ENCODE measurements at regions not wholly inside any gene's neighbourhood (a gene's known extent, or its start where the extent isn't known, plus 50 kb on each side); places are given as distances from the start of the nearest gene placed in this dataset.
"Not testable (repeated sequence)": the region's sequence is repeated elsewhere in the genome, so short reads cannot be mapped to it uniquely, and the experiment has no call there.

GRCh38 chr4:81786063-81786763, 314.5 kb upstream of the RASGEF1B start:
- Histone ChIP-seq H3K27ac (ENCODE audit: low read depth, low read length) (no peak overlapping the region), H3K27me3 (ENCODE audit: insufficient read depth, low read length) (no peaks in the 10 kb centered on the region), H3K4me3 (ENCODE audit: low read length) (no peak overlapping the region), H3K36me3 (ENCODE audit: insufficient read depth, low read length) (no peaks in the 10 kb centered on the region), H3K4me1 (ENCODE audit: insufficient read depth, low read length) (no peaks in the 10 kb centered on the region), H3K9ac (ENCODE audit: low read depth, low read length) (no peak overlapping the region), H3K9me3 (ENCODE audit: insufficient read depth, low read depth, low read length) (no peaks in the 10 kb centered on the region)
- WGBS = 90% methylated on average over 4 of the region's 4 CpGs

DNA sequence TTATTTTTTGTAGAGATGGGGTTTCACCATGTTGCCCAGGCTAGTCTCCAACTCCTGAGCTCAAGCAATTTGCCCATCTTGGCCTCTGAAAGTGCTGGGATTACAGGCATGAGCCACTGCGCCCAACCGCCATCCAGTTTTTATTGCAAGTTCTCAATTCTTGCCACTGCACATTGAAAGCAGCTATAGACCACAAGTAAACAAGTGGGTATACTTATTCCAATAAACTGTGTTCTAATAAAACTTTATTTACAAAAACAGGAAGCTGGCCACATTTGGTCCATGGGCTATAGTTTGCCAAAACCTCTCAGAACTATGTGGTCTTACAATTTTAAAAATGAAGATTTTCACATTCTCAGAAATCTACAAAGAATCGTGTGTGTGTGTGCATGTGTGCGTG, 313.6 kb upstream of the RASGEF1B start:
- 100% methylated on average over 2 of the region's 4 CpGs for WGBS
- no peaks in the 10 kb centered on the region for H3K4me1 ChIP-seq (ENCODE audit: insufficient read depth, low read length)
- no peaks in the 10 kb centered on the region for H3K9me3 ChIP-seq (ENCODE audit: insufficient read depth, low read depth, low read length)
- no peaks in the 10 kb centered on the region for H3K36me3 ChIP-seq (ENCODE audit: insufficient read depth, low read length)
- no peak overlapping the region for H3K9ac ChIP-seq (ENCODE audit: low read depth, low read length)
- no peaks in the 10 kb centered on the region for H3K27me3 ChIP-seq (ENCODE audit: insufficient read depth, low read length)
- no peak overlapping the region for H3K4me3 ChIP-seq (ENCODE audit: low read length)
- H3K27ac ChIP-seq (ENCODE audit: low read depth, low read length) = no peak overlapping the region

DNA sequence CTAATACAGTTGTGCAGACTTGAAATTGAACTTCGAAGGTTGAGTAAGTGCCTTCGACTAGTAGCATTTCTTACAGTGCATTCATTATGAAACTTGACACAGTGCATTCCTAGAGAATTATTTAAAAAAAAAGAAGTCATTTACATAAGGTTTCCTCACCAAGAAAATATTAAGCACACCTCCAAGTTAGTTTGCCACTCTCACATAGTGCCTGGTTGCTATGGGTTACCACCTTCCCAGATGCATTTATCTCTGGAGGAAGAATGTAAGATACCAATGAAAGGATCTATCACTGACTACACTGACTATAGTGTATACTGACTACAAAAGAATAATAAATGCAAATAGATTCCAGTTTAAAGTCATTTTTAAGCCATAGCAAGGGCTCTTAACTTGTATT, 311.9 kb upstream of the RASGEF1B start:
- Histone ChIP-seq H3K36me3 (ENCODE audit: insufficient read depth, low read length) (no peaks in the 10 kb centered on the region), H3K27ac (ENCODE audit: low read depth, low read length) (no peak overlapping the region), H3K9ac (ENCODE audit: low read depth, low read length) (no peak overlapping the region), H3K9me3 (ENCODE audit: insufficient read depth, low read depth, low read length) (no peaks in the 10 kb centered on the region), H3K4me3 (ENCODE audit: low read length) (no peak overlapping the region), H3K4me1 (ENCODE audit: insufficient read depth, low read length) (no peaks in the 10 kb centered on the region), H3K27me3 (ENCODE audit: insufficient read depth, low read length) (no peaks in the 10 kb centered on the region)
- WGBS = 92% methylated on average over 2 of the region's 2 CpGs

DNA sequence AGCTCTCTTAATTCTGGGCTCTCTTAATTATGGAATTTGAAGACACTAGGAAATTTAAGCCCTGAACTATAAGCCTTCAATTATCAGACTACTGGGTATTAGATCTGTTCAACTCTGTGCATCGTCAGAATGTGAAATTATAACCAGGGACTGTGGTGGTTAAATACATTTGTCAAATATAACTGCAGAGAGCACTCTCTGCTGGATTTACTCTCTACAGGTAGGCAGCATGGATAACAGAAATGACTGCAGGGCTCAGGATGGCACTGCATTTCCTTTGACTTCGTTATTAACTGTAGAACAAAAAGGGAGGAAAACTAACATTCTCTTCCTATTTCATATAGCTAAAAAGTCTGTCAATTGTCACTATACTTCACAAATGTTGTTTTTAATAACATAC, 310.1 kb upstream of the RASGEF1B start:
- H3K4me3 ChIP-seq (ENCODE audit: low read length) = no peak overlapping the region
- no peaks in the 10 kb centered on the region for H3K36me3 ChIP-seq (ENCODE audit: insufficient read depth, low read length)
- WGBS = 100% methylated on average over 1 of the region's 2 CpGs
- no peaks in the 10 kb centered on the region for H3K4me1 ChIP-seq (ENCODE audit: insufficient read depth, low read length)
- H3K9me3 ChIP-seq (ENCODE audit: insufficient read depth, low read depth, low read length) = no peaks in the 10 kb centered on the region
- no peak overlapping the region for H3K27ac ChIP-seq (ENCODE audit: low read depth, low read length)
- no peaks in the 10 kb centered on the region for H3K27me3 ChIP-seq (ENCODE audit: insufficient read depth, low read length)
- no peak overlapping the region for H3K9ac ChIP-seq (ENCODE audit: low read depth, low read length)

DNA sequence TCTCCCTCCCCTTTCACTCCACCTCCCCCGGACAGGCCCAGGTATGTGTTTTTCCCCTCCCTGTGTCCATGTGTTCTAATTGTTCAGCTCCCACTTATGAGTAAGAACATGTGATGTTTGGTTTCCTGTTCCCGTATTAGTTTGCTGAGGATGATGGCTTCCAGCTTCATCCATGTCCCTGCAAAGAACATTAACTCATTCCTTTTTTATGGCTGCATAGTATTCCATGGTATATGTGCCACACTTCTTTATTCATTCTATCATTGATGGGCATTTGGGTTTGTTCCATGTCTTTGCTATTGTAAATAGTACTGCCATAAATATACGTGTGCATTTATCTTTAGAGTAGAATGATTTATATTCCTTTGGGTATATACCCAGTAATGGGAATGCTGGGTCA, 306.0 kb upstream of the RASGEF1B start:
- not testable (repeated sequence) for H3K4me3 ChIP-seq (ENCODE audit: low read length); H3K27ac ChIP-seq (ENCODE audit: low read depth, low read length); H3K4me1 ChIP-seq (ENCODE audit: insufficient read depth, low read length); H3K27me3 ChIP-seq (ENCODE audit: insufficient read depth, low read length); H3K9ac ChIP-seq (ENCODE audit: low read depth, low read length); H3K9me3 ChIP-seq (ENCODE audit: insufficient read depth, low read depth, low read length); H3K36me3 ChIP-seq (ENCODE audit: insufficient read depth, low read length)
- WGBS = 100% methylated on average over 3 of the region's 3 CpGs

GRCh38 chr4:81776794-81777193, 305.1 kb upstream of the RASGEF1B start:
- Histone ChIP-seq H3K36me3 (ENCODE audit: insufficient read depth, low read length) (no peaks in the 10 kb centered on the region), H3K4me1 (ENCODE audit: insufficient read depth, low read length) (no peaks in the 10 kb centered on the region), H3K9me3 (ENCODE audit: insufficient read depth, low read depth, low read length) (no peaks in the 10 kb centered on the region), H3K27me3 (ENCODE audit: insufficient read depth, low read length) (no peaks in the 10 kb centered on the region), H3K4me3 (ENCODE audit: low read length) (no peak overlapping the region), H3K27ac (ENCODE audit: low read depth, low read length) (no peak overlapping the region), H3K9ac (ENCODE audit: low read depth, low read length) (no peak overlapping the region)

DNA sequence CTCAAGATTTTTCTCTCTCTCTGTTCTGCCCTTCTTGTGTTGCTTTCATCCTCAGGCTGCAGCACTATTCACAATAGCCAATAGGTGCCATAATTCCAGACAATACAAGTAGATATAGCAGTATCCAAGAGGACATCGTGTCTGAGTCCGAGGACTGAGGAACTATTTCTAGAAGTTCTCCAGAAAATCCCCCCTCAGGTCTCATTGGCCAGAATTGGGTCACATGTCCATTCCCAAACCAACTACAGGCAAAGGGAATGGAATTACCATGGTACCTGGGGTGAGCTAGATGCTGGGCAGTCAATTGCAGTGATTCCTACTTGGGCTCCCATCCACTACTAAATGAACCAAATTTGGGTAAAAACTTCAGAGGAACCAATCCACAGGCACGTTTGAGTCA, 301.9 kb upstream of the RASGEF1B start:
- Histone ChIP-seq H3K9me3 (ENCODE audit: insufficient read depth, low read depth, low read length) (no peaks in the 10 kb centered on the region), H3K36me3 (ENCODE audit: insufficient read depth, low read length) (no peaks in the 10 kb centered on the region), H3K27ac (ENCODE audit: low read depth, low read length) (no peak overlapping the region), H3K27me3 (ENCODE audit: insufficient read depth, low read length) (no peaks in the 10 kb centered on the region), H3K9ac (ENCODE audit: low read depth, low read length) (no peak overlapping the region), H3K4me1 (ENCODE audit: insufficient read depth, low read length) (no peaks in the 10 kb centered on the region), H3K4me3 (ENCODE audit: low read length) (no peak overlapping the region)
- WGBS = 93% methylated on average over 3 of the region's 3 CpGs

DNA sequence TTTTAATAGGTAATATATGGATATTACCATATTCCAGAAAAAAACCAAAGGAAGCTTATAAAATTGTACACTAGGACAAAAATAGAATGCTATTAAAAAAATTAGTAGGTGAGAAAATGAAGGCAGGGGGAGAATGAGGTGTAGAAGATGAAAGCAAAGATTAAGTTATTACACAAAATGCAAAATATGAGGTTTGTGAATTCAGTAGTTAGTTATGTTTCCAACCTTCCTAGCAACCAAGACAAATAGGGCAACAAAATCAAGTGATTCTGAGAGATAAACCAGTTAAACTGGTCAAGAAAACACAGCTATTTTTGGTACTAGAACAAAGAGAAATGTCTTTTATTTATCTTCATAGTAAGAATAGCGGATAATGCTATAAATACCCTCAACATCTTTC, 300.0 kb upstream of the RASGEF1B start:
- no peak overlapping the region for H3K4me3 ChIP-seq (ENCODE audit: low read length)
- no peak overlapping the region for H3K9ac ChIP-seq (ENCODE audit: low read depth, low read length)
- H3K27me3 ChIP-seq (ENCODE audit: insufficient read depth, low read length) = no peaks in the 10 kb centered on the region
- H3K27ac ChIP-seq (ENCODE audit: low read depth, low read length) = no peak overlapping the region
- H3K36me3 ChIP-seq (ENCODE audit: insufficient read depth, low read length) = no peaks in the 10 kb centered on the region
- no CpG with 5 or more reads among the region's 1 CpG for WGBS
- H3K9me3 ChIP-seq (ENCODE audit: insufficient read depth, low read depth, low read length) = no peaks in the 10 kb centered on the region
- H3K4me1 ChIP-seq (ENCODE audit: insufficient read depth, low read length) = no peaks in the 10 kb centered on the region

DNA sequence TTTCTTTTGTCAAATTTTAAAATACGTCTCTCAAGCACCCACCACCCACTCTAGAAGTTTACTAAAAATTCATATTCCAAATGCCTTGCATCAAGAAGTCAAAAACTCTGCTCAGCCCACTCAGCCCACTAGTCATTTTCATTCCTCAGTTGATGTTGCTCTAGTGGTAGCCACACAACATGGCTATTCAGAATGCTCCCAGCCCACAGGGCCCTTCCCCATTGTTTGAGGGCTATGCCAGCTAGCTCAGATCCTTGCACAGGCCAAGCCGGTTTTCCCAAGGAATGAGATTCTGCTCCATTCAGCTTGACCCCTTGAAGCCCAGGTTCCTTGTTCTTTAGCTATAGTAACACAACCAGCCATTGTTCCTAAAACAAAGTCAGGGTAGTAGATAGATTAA, 297.5 kb upstream of the RASGEF1B start:
- no peaks in the 10 kb centered on the region for H3K36me3 ChIP-seq (ENCODE audit: insufficient read depth, low read length)
- H3K4me3 ChIP-seq (ENCODE audit: low read length) = no peak overlapping the region
- H3K4me1 ChIP-seq (ENCODE audit: insufficient read depth, low read length) = no peaks in the 10 kb centered on the region
- H3K9ac ChIP-seq (ENCODE audit: low read depth, low read length) = no peak overlapping the region
- WGBS = 90% methylated on average over 2 of the region's 2 CpGs
- no peak overlapping the region for H3K27ac ChIP-seq (ENCODE audit: low read depth, low read length)
- H3K9me3 ChIP-seq (ENCODE audit: insufficient read depth, low read depth, low read length) = no peaks in the 10 kb centered on the region
- no peaks in the 10 kb centered on the region for H3K27me3 ChIP-seq (ENCODE audit: insufficient read depth, low read length)

DNA sequence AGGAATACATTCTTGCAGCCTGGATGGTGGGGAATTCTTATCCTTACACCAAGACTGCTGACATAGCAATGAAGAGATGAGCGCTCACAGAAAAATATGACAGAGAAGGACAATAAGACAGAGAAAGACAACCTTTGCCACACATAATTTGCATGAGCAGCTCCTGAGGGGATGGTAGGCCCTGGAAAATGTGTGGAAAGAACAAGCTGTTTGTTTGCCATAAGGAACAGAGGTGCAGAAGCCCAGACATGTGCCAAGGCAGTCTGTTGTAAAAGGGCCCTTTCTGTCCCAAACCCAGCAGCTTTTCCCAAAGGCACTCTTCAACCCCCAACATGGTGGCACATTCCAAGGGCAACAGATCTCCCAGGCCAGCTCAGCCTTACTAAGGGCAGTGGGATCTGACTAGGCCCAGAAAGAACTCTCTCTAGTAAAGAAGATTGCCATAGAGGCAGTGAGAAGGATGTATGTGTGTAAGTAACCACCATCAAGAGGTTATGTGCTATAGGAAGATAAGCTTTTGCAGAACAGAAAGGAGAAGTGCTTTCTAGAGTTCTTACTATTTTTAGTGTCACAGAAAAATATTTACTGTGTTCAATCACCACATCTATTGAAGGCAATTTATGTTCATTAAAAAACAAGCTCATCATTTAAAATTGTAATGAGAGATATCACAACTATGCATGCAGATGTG, 287.0 kb upstream of the RASGEF1B start:
- no peaks in the 10 kb centered on the region for H3K4me1 ChIP-seq (ENCODE audit: insufficient read depth, low read length)
- no peaks in the 10 kb centered on the region for H3K9me3 ChIP-seq (ENCODE audit: insufficient read depth, low read depth, low read length)
- no peak overlapping the region for H3K9ac ChIP-seq (ENCODE audit: low read depth, low read length)
- WGBS = no CpG with 5 or more reads among the region's 1 CpG
- H3K27me3 ChIP-seq (ENCODE audit: insufficient read depth, low read length) = no peaks in the 10 kb centered on the region
- no peak overlapping the region for H3K4me3 ChIP-seq (ENCODE audit: low read length)
- no peaks in the 10 kb centered on the region for H3K36me3 ChIP-seq (ENCODE audit: insufficient read depth, low read length)
- H3K27ac ChIP-seq (ENCODE audit: low read depth, low read length) = no peak overlapping the region

GRCh38 chr4:81757691-81758090, 286.0 kb upstream of the RASGEF1B start:
- WGBS = 95% methylated on average over 2 of the region's 2 CpGs

DNA sequence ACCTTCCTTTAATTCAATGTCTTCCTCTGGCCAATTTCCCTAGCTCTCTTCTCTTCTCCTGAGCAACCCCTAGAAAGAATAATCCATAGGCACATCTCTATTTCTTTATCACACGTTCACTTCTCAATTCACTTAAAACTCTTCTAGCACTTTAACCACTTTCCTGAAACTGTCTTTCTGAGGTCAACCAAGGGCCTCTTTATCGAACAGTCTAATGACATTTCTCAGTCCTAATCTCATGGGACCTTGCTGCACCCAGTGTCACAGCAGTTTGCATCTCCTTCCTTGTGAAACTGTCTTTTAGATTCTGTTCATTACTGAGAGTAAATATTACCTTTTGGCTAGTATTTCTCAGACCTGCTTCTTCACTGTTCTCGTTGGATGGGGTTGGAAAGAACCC, 285.3 kb upstream of the RASGEF1B start:
- Histone ChIP-seq H3K4me1 (ENCODE audit: insufficient read depth, low read length) (no peaks in the 10 kb centered on the region), H3K4me3 (ENCODE audit: low read length) (no peak overlapping the region), H3K27me3 (ENCODE audit: insufficient read depth, low read length) (no peaks in the 10 kb centered on the region), H3K9me3 (ENCODE audit: insufficient read depth, low read depth, low read length) (no peaks in the 10 kb centered on the region), H3K9ac (ENCODE audit: low read depth, low read length) (no peak overlapping the region), H3K27ac (ENCODE audit: low read depth, low read length) (no peak overlapping the region), H3K36me3 (ENCODE audit: insufficient read depth, low read length) (no peaks in the 10 kb centered on the region)
- WGBS = 91% methylated on average over 2 of the region's 3 CpGs

More at GRCh38 chr4:81757691-81758090, 286.0 kb upstream of the RASGEF1B start:
- no peaks in the 10 kb centered on the region for H3K9me3 ChIP-seq (ENCODE audit: insufficient read depth, low read depth, low read length)
- H3K36me3 ChIP-seq (ENCODE audit: insufficient read depth, low read length) = no peaks in the 10 kb centered on the region
- no peak overlapping the region for H3K9ac ChIP-seq (ENCODE audit: low read depth, low read length)
- H3K4me3 ChIP-seq (ENCODE audit: low read length) = no peak overlapping the region
- no peak overlapping the region for H3K27ac ChIP-seq (ENCODE audit: low read depth, low read length)
- no peaks in the 10 kb centered on the region for H3K4me1 ChIP-seq (ENCODE audit: insufficient read depth, low read length)
- H3K27me3 ChIP-seq (ENCODE audit: insufficient read depth, low read length) = no peaks in the 10 kb centered on the region

Data from HUES64 (cell line).